ENCODE measurements at regions not wholly inside any gene's neighbourhood (a gene's known extent, or its start where the extent isn't known, plus 50 kb on each side); places are given as distances from the start of the nearest gene placed in this dataset.

GRCh38 chr9:17003576-17004240 lies 131.1 kb upstream of the CNTLN start:
- TF ChIP-seq CTCF (conservative IDR thresholded peaks at IDR 0.05) (no peak), ZFX (IDR thresholded peaks at IDR 0.05) (no peak)
